IMR-90 (cell line): ENCODE measurements at regions not wholly inside any gene's neighbourhood (a gene's known extent, or its start where the extent isn't known, plus 50 kb on each side); places are given as distances from the start of the nearest gene placed in this dataset.

Experiments used
- ATAC-seq: fragments of 200-7000 bp; cut with Tn5 transposase; 2 replicates; pipeline ENCODE4 v1.9.1; 2020; ENCODE audit warnings: low read depth, mild to moderate bottlenecking, moderate library complexity
- BruUV-seq: library from RNA; stranded (reverse); fragments of 400-500 nt; replicated peaks from 2 replicates; lab custom pipeline; 2021; lab: Mats Ljungman, UMichigan
- CTCF ChIA-PET: fragments of 300-600 bp; formaldehyde crosslinking; extraction: SDS; loops from one replicate; lab custom pipeline; 2021; ENCODE audit warnings: antibody characterized with exemption; lab: Yijun Ruan, JAX
- POLR2A ChIA-PET: fragments of 300-600 bp; sonication (Branson Sonifier 250); formaldehyde crosslinking; loops from one replicate; lab custom pipeline; 2022; ENCODE audit warnings: antibody characterized with exemption; ENCODE audit not compliant: unreplicated experiment; lab: Charles Lee
- DNase-seq: peaks from one replicate; pipeline ENCODE4 v3.0.0; 2013
- H2AFZ ChIP-seq: replicated peaks from 2 replicates; pipeline ENCODE3; 2013; ENCODE audit warnings: low read length, mild to moderate bottlenecking; ENCODE audit not compliant: poor library complexity
- H2AK5ac ChIP-seq: 2 replicates; pipeline ENCODE4 v1.6.1; 2013; ENCODE audit warnings: low read depth, low read length, inconsistent platforms
- H2AK9ac ChIP-seq: replicated peaks from 2 replicates; pipeline ENCODE3; 2013; ENCODE audit warnings: mild to moderate bottlenecking, low read depth, low read length, moderate library complexity; ENCODE audit not compliant: poor library complexity
- H2BK120ac ChIP-seq: 2 replicates; pipeline ENCODE4 v1.6.1; 2013; ENCODE audit warnings: low read depth, low read length, inconsistent platforms
- H2BK15ac ChIP-seq: 3 replicates; pipeline ENCODE4 v1.6.1; 2013; ENCODE audit warnings: low read depth, low read length, inconsistent platforms
- H2BK20ac ChIP-seq: 2 replicates; pipeline ENCODE4 v1.6.1; 2013; ENCODE audit warnings: low read depth, mild to moderate bottlenecking, inconsistent platforms, low read length, moderate library complexity
- H2BK5ac ChIP-seq: 2 replicates; pipeline ENCODE4 v1.6.1; 2013; ENCODE audit warnings: mild to moderate bottlenecking, low read depth, low read length, inconsistent platforms; ENCODE audit not compliant: poor library complexity, severe bottlenecking
- H3K14ac ChIP-seq: replicated peaks from 2 replicates; pipeline ENCODE4 v1.6.1; 2013; ENCODE audit warnings: low read depth, low read length, inconsistent platforms
- H3K18ac ChIP-seq: 2 replicates; pipeline ENCODE4 v1.6.1; 2013; ENCODE audit warnings: low read depth, low read length, control low read depth
- H3K23ac ChIP-seq: 2 replicates; pipeline ENCODE4 v1.6.1; 2013; ENCODE audit warnings: low read depth, low read length, inconsistent platforms
- H3K27ac ChIP-seq: 2 replicates; pipeline ENCODE4 v1.5.1; 2013; ENCODE audit warnings: mild to moderate bottlenecking, control low read depth, low read length; ENCODE audit not compliant: insufficient read depth
- H3K27me3 ChIP-seq: 2 replicates; pipeline ENCODE4 v1.6.1; 2013; ENCODE audit warnings: low read length; ENCODE audit not compliant: control insufficient read depth, insufficient read depth
- H3K36me3 ChIP-seq: 2 replicates; pipeline ENCODE4 v1.6.1; 2013; ENCODE audit warnings: low read length, mixed read lengths; ENCODE audit not compliant: control insufficient read depth, insufficient read depth
- H3K4ac ChIP-seq: 2 replicates; pipeline ENCODE4 v1.6.1; 2013; ENCODE audit warnings: low read depth, low read length, inconsistent platforms
- H3K4me1 ChIP-seq: 2 replicates; pipeline ENCODE4 v1.6.1; 2013; ENCODE audit warnings: low read length, mixed read lengths; ENCODE audit not compliant: control insufficient read depth, insufficient read depth
- H3K4me2 ChIP-seq: 2 replicates; pipeline ENCODE4 v1.6.1; 2013; ENCODE audit warnings: low read depth, mild to moderate bottlenecking, control low read depth, low read length, moderate library complexity
- H3K4me3 ChIP-seq: 2 replicates; pipeline ENCODE4 v1.5.1; 2013; ENCODE audit warnings: low read depth, mild to moderate bottlenecking, control low read depth, low read length, moderate library complexity; ENCODE audit not compliant: insufficient read depth
- H3K56ac ChIP-seq: 2 replicates; pipeline ENCODE4 v1.6.1; 2013; ENCODE audit warnings: low read length, inconsistent platforms; ENCODE audit not compliant: insufficient read depth; ENCODE audit errors: extremely low read depth
- H3K79me1 ChIP-seq, 2 experiments: 2 replicates each; pipeline ENCODE4 v1.6.1; 2013; ENCODE audit warnings: low read length in 2 of 2, inconsistent platforms in 1 of 2, low read depth in 1 of 2
- H3K9ac ChIP-seq: 2 replicates; pipeline ENCODE4 v1.6.1; 2013; ENCODE audit warnings: low read depth, low read length, control low read depth
- H3K9me1 ChIP-seq: 2 replicates; pipeline ENCODE4 v1.6.1; 2013; ENCODE audit warnings: low read length, inconsistent platforms; ENCODE audit not compliant: insufficient read depth
- H3K9me3 ChIP-seq: 2 replicates; pipeline ENCODE4 v1.6.1; 2013; ENCODE audit warnings: low read length; ENCODE audit not compliant: control insufficient read depth, insufficient read depth
- H4K20me1 ChIP-seq: 2 replicates; pipeline ENCODE4 v1.6.1; 2013; ENCODE audit warnings: low read length, inconsistent platforms; ENCODE audit not compliant: insufficient read depth
- H4K5ac ChIP-seq: 2 replicates; pipeline ENCODE4 v1.6.1; 2013; ENCODE audit warnings: mild to moderate bottlenecking, low read depth, low read length, control low read depth
- H4K8ac ChIP-seq, 2 experiments: 2 replicates each; pipeline ENCODE4 v1.6.1; 2013; ENCODE audit warnings: low read depth in 2 of 2, low read length in 2 of 2, control low read depth in 1 of 2, inconsistent platforms in 1 of 2
- H4K91ac ChIP-seq: 2 replicates; pipeline ENCODE4 v1.6.1; 2013; ENCODE audit warnings: low read depth, low read length, inconsistent platforms; ENCODE audit not compliant: insufficient read depth
- FOS ChIP-seq: fragments of 150-350 bp; IDR thresholded peaks from 2 replicates; pipeline ENCODE4 v1.6.1; 2016; ENCODE audit warnings: low read depth, low read length
- MAZ ChIP-seq: IDR thresholded peaks from 2 replicates; pipeline ENCODE4 v1.6.1; 2012; ENCODE audit warnings: low read depth, mild to moderate bottlenecking, low read length, improper control_type of control experiment, moderate library complexity, borderline replicate concordance
- MXI1 ChIP-seq: IDR thresholded peaks from 2 replicates; pipeline ENCODE4 v1.6.1; 2012; ENCODE audit warnings: low read depth, mild to moderate bottlenecking, low read length, moderate library complexity, borderline replicate concordance
- NFE2L2 ChIP-seq: fragments of 150-350 bp; IDR thresholded peaks from 2 replicates; pipeline ENCODE4 v1.6.1; 2016; ENCODE audit warnings: low read depth, mild to moderate bottlenecking, low read length
- dilution Hi-C: fragments of 300-500 bp; cut with HindIII; formaldehyde crosslinking; loops from one replicate; pipeline ENCODE4 v1.14.3; 2018; ENCODE audit warnings: low sequenced_read_pairs; ENCODE audit not compliant: unreplicated experiment
- in situ Hi-C: fragments of 300-500 bp; cut with MboI; formaldehyde crosslinking; loops from 3 replicates; pipeline ENCODE4 v1.14.3; 2019; ENCODE audit warnings: low sequenced_read_pairs, inconsistent platforms, mixed read lengths
- intact Hi-C: fragments of 100-400 bp; cut with micrococcal nuclease; formaldehyde crosslinking; loops from 2 replicates; pipeline ENCODE4 v1.10.0; 2022

- no peaks in the 10 kb centered on the region for H3K36me3 ChIP-seq
- intact Hi-C loops (no loop called here), in situ Hi-C loops (no loop called here), dilution Hi-C loops (no loop called here)
- H3K4me1 ChIP-seq = no peaks in the 10 kb centered on the region
- H3K27ac ChIP-seq = no peak overlapping the region
- H2AFZ ChIP-seq = no peak overlapping the region
- POLR2A ChIA-PET = no interaction called here
- H3K4ac ChIP-seq = no peak overlapping the region
- CTCF ChIA-PET = no interaction called here
- no peaks in the 10 kb centered on the region for H3K9me3 ChIP-seq
- BruUV-seq = no TSS peak
- no peaks in the 10 kb centered on the region for H4K20me1 ChIP-seq
- no peak overlapping the region for H2BK120ac ChIP-seq
- ATAC-seq (no peak), DNase-seq (no peak)
- H3K4me3 ChIP-seq = no peak overlapping the region
- H4K91ac ChIP-seq = no peak overlapping the region
- no peak overlapping the region for H2AK9ac ChIP-seq
- no peak overlapping the region for H3K23ac ChIP-seq
- no peak overlapping the region for H3K14ac ChIP-seq
- H3K79me1 ChIP-seq = no peaks in the 10 kb centered on the region
- H3K27me3 ChIP-seq = no peaks in the 10 kb centered on the region
- no peak overlapping the region for H3K9ac ChIP-seq
- no peak overlapping the region for H3K4me2 ChIP-seq
- H2BK20ac ChIP-seq = no peak overlapping the region
- H2AK5ac ChIP-seq = no peak overlapping the region
- no peak overlapping the region for H4K5ac ChIP-seq
- H3K56ac ChIP-seq = no peak overlapping the region
- no peak overlapping the region for H2BK15ac ChIP-seq
- H2BK5ac ChIP-seq = no peak overlapping the region
- no peak overlapping the region for H3K18ac ChIP-seq
- TF ChIP-seq MAZ (no peak), MXI1 (no peak), NFE2L2 (no peak), FOS (no peak)
- no peak overlapping the region for H4K8ac ChIP-seq
- H3K9me1 ChIP-seq = no peaks in the 10 kb centered on the region
Observed at GRCh38 chr5:135696317-135696716, 117.5 kb upstream of the CXCL14 start.
